HFFc6 (cell line): ENCODE measurements at regions not wholly inside any gene's neighbourhood (a gene's known extent, or its start where the extent isn't known, plus 50 kb on each side); places are given as distances from the start of the nearest gene placed in this dataset.

Source experiments
- DNase-seq: peaks from one replicate; pipeline ENCODE4 v3.0.0-alpha.2; 2018
- H3K27ac Mint-ChIP-seq: 2 replicates; pipeline ENCODE4 v1.8.0; 2020; ENCODE audit warnings: mild to moderate bottlenecking, mixed read lengths
- H3K27me3 Mint-ChIP-seq: 2 replicates; pipeline ENCODE4 v1.8.0; 2021; ENCODE audit warnings: mild to moderate bottlenecking, moderate library complexity, mixed read lengths; ENCODE audit not compliant: insufficient read depth
- H3K36me3 Mint-ChIP-seq: 2 replicates; pipeline ENCODE4 v1.8.0; 2021; ENCODE audit warnings: low read depth, mixed read lengths
- H3K4me1 Mint-ChIP-seq: 2 replicates; pipeline ENCODE4 v1.8.0; 2020; ENCODE audit warnings: low read depth, mixed read lengths
- H3K4me3 Mint-ChIP-seq: 2 replicates; pipeline ENCODE4 v1.8.0; 2020; ENCODE audit warnings: mild to moderate bottlenecking, moderate library complexity, mixed read lengths
- H3K9me3 Mint-ChIP-seq: 2 replicates; pipeline ENCODE4 v1.8.0; 2020; ENCODE audit warnings: mild to moderate bottlenecking, mixed read lengths
- CTCF ChIP-seq: fragments of 200-600 bp; sonication (generic); IDR thresholded peaks from 2 replicates; pipeline ENCODE4 v1.5.0; 2021; ENCODE audit warnings: antibody characterized with exemption, mild to moderate bottlenecking

- H3K27me3 Mint-ChIP-seq, result peaks cover 2% of the 10 kb centered on the region; the same call in 1 of the 2 replicates
- H3K9me3 Mint-ChIP-seq, result peaks cover 29% of the 10 kb centered on the region
- H3K4me3 Mint-ChIP-seq, result no peak overlapping the region
- no peak overlapping the region for H3K27ac Mint-ChIP-seq
- no peak for DNase-seq
- H3K4me1 Mint-ChIP-seq, result no peaks in the 10 kb centered on the region
- no peak for TF ChIP-seq CTCF
- no peaks in the 10 kb centered on the region for H3K36me3 Mint-ChIP-seq
These were observed 970.5 kb downstream of the TTLL7 start for GRCh38 chr1:83028467-83028866.

GRCh38 chr1:83027511-83027910 lies 971.4 kb downstream of the TTLL7 start:
- Mint-ChIP-seq H3K27ac (no peak overlapping the region), H3K27me3 (no peaks in the 10 kb centered on the region), H3K4me3 (no peak overlapping the region), H3K9me3 (peaks cover 20% of the 10 kb centered on the region), H3K4me1 (no peaks in the 10 kb centered on the region), H3K36me3 (no peaks in the 10 kb centered on the region)
- no peak for DNase-seq
- no peak for TF ChIP-seq CTCF

- no peaks in the 10 kb centered on the region for H3K4me1 Mint-ChIP-seq
- TF ChIP-seq CTCF, result no peak
- DNase-seq, result no peak
- H3K4me3 Mint-ChIP-seq, result no peak overlapping the region
- H3K9me3 Mint-ChIP-seq, result peaks cover 19% of the 10 kb centered on the region
- no peaks in the 10 kb centered on the region for H3K27me3 Mint-ChIP-seq
- H3K27ac Mint-ChIP-seq, result no peak overlapping the region
- no peaks in the 10 kb centered on the region for H3K36me3 Mint-ChIP-seq
These were observed 972.2 kb downstream of the TTLL7 start for GRCh38 chr1:83026745-83027144.

GRCh38 chr1:83024251-83024767 lies 974.6 kb downstream of the TTLL7 start:
- Mint-ChIP-seq H3K36me3 (no peaks in the 10 kb centered on the region), H3K9me3 (peaks cover 20% of the 10 kb centered on the region), H3K27me3 (no peaks in the 10 kb centered on the region), H3K4me1 (no peaks in the 10 kb centered on the region), H3K27ac (no peak overlapping the region), H3K4me3 (no peak overlapping the region)
- no peak for TF ChIP-seq CTCF
- DNase-seq, result no peak

GRCh38 chr1:83023212-83023611 lies 975.7 kb downstream of the TTLL7 start:
- no peak for DNase-seq
- peaks cover 20% of the 10 kb centered on the region for H3K9me3 Mint-ChIP-seq
- TF ChIP-seq CTCF, result no peak
- H3K4me3 Mint-ChIP-seq, result no peak overlapping the region
- no peaks in the 10 kb centered on the region for H3K4me1 Mint-ChIP-seq
- no peaks in the 10 kb centered on the region for H3K27me3 Mint-ChIP-seq
- H3K36me3 Mint-ChIP-seq, result no peaks in the 10 kb centered on the region
- no peak overlapping the region for H3K27ac Mint-ChIP-seq

- no peak for TF ChIP-seq CTCF
- DNase-seq, result no peak
- H3K27ac Mint-ChIP-seq, result no peak overlapping the region
- H3K9me3 Mint-ChIP-seq, result peaks cover 26% of the 10 kb centered on the region
- H3K4me1 Mint-ChIP-seq, result no peaks in the 10 kb centered on the region
- no peak overlapping the region for H3K4me3 Mint-ChIP-seq
- no peaks in the 10 kb centered on the region for H3K36me3 Mint-ChIP-seq
- H3K27me3 Mint-ChIP-seq, result no peaks in the 10 kb centered on the region
These were observed 976.7 kb downstream of the TTLL7 start for GRCh38 chr1:83022206-83022605.
